KMS-11 (cell line): ENCODE measurements at regions not wholly inside any gene's neighbourhood (a gene's known extent, or its start where the extent isn't known, plus 50 kb on each side); places are given as distances from the start of the nearest gene placed in this dataset.

Experiments used
- H2AFZ ChIP-seq: fragments of 200-600 bp; sonication (generic); 2 replicates; pipeline ENCODE4 v1.6.1; 2016; ENCODE audit warnings: antibody characterized with exemption, mixed run types, low read depth
- H3K27ac ChIP-seq: fragments of 200-600 bp; sonication (generic); 2 replicates; pipeline ENCODE4 v1.6.1; 2016; ENCODE audit warnings: mild to moderate bottlenecking, mixed run types
- H3K27me3 ChIP-seq: fragments of 200-600 bp; sonication (generic); 2 replicates; pipeline ENCODE4 v1.6.1; 2017; ENCODE audit warnings: mild to moderate bottlenecking, low read depth, mixed run types, moderate library complexity; ENCODE audit not compliant: insufficient read depth
- H3K36me3 ChIP-seq: fragments of 200-600 bp; sonication (generic); 2 replicates; pipeline ENCODE4 v1.6.1; 2017; ENCODE audit warnings: mild to moderate bottlenecking, mixed run types; ENCODE audit not compliant: insufficient read depth
- H3K4me1 ChIP-seq: fragments of 200-600 bp; sonication (generic); 2 replicates; pipeline ENCODE4 v1.6.1; 2016; ENCODE audit warnings: mild to moderate bottlenecking, low read depth, mixed run types; ENCODE audit not compliant: poor library complexity, severe bottlenecking
- H3K4me2 ChIP-seq: fragments of 200-600 bp; sonication (generic); 2 replicates; pipeline ENCODE4 v1.7.0; 2016; ENCODE audit warnings: mild to moderate bottlenecking, mixed run types
- H3K4me3 ChIP-seq: fragments of 200-600 bp; sonication (generic); IDR thresholded peaks from 2 replicates; pipeline ENCODE4 v1.6.1; 2017; ENCODE audit warnings: low read depth, low read length, mixed read lengths; ENCODE audit not compliant: insufficient read depth
- H3K79me2 ChIP-seq: fragments of 200-600 bp; sonication (generic); 2 replicates; pipeline ENCODE4 v1.6.1; 2016; ENCODE audit warnings: low read depth, mixed run types; ENCODE audit not compliant: insufficient read depth
- H3K9ac ChIP-seq: fragments of 200-600 bp; sonication (generic); 2 replicates; pipeline ENCODE4 v1.6.1; 2016; ENCODE audit warnings: mild to moderate bottlenecking, mixed run types
- H4K20me1 ChIP-seq: fragments of 200-600 bp; sonication (generic); 2 replicates; pipeline ENCODE4 v1.6.1; 2016; ENCODE audit warnings: mild to moderate bottlenecking, mixed run types; ENCODE audit not compliant: insufficient read depth
- CTCF ChIP-seq: fragments of 200-600 bp; sonication (generic); conservative IDR thresholded peaks from 2 replicates; pipeline ENCODE4 v1.6.1; 2017; ENCODE audit warnings: low read depth, mild to moderate bottlenecking, antibody characterized with exemption, low read length, moderate library complexity, mixed read lengths

- TF ChIP-seq CTCF: no peak
- Histone ChIP-seq H3K4me1 (no peaks in the 10 kb centered on the region), H3K27me3 (peaks cover 35% of the 10 kb centered on the region)
Measured at GRCh38 chr1:2946291-2946690, 75.0 kb upstream of the ACTRT2 start.

DNA sequence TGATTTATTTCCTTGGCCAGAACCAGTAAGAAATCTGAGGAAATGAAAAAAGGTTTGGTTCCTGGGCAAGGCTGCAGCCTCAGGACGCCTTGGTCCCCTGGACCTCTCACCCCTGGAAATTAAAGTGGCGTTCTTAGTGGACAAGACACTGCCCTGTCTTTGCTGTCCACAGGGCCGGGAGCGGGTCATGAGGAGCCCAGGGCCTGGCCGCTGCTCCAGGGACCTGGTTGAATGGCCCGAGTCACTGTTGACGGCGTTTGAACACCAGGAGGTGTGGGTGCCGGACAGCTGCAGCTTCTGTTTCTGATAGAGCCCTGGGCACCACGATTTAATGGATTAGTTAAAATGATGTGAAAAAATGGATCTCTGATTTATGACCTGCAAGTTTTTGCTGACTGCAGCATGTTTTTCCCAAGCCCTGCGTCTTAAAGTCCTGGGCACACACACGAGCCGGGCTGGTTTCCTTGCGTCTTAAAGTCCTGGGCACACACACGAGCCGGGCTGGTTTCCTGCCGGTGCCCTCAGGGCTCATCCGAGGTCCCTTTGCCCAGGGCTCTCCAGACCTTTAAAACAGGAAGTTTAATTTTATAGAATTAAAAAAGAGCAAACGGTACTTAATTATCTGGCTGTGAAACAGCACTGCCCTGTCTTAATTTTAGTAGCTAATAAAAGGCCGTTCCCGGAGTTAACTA is 74.1 kb upstream of the ACTRT2 start:
- H2AFZ ChIP-seq: no peak overlapping the region
- H3K36me3 ChIP-seq: no peaks in the 10 kb centered on the region
- no peak overlapping the region for H3K27ac ChIP-seq
- H3K4me3 ChIP-seq: no peak overlapping the region
- no peak overlapping the region for H3K9ac ChIP-seq
- no peak for TF ChIP-seq CTCF
- H4K20me1 ChIP-seq: no peaks in the 10 kb centered on the region
- no peaks in the 10 kb centered on the region for H3K4me1 ChIP-seq
- H3K27me3 ChIP-seq: peaks cover 40% of the 10 kb centered on the region
- no peak overlapping the region for H3K4me2 ChIP-seq
- H3K79me2 ChIP-seq: no peaks in the 10 kb centered on the region

More at GRCh38 chr1:2946291-2946690, 75.0 kb upstream of the ACTRT2 start:
- Histone ChIP-seq H3K79me2 (no peaks in the 10 kb centered on the region), H4K20me1 (no peaks in the 10 kb centered on the region), H2AFZ (no peak overlapping the region), H3K27ac (no peak overlapping the region), H3K4me2 (no peak overlapping the region), H3K4me3 (no peak overlapping the region), H3K9ac (no peak overlapping the region), H3K36me3 (no peaks in the 10 kb centered on the region)

GRCh38 chr1:2948001-2948750 is 73.1 kb upstream of the ACTRT2 start:
- Histone ChIP-seq H4K20me1 (no peaks in the 10 kb centered on the region), H3K4me3 (no peak overlapping the region), H3K27me3 (peaks cover 45% of the 10 kb centered on the region), H3K4me2 (no peak overlapping the region), H3K4me1 (no peaks in the 10 kb centered on the region), H3K27ac (no peak overlapping the region), H3K9ac (no peak overlapping the region), H3K79me2 (no peaks in the 10 kb centered on the region), H3K36me3 (no peaks in the 10 kb centered on the region), H2AFZ (no peak overlapping the region)
- no peak for TF ChIP-seq CTCF

GRCh38 chr1:2948751-2949680 is 72.3 kb upstream of the ACTRT2 start:
- Histone ChIP-seq H3K4me2 (no peak overlapping the region), H3K27me3 (peaks cover 47% of the 10 kb centered on the region)

More at GRCh38 chr1:2948751-2949680, 72.3 kb upstream of the ACTRT2 start:
- H3K9ac ChIP-seq: no peak overlapping the region
- H2AFZ ChIP-seq: no peak overlapping the region
- H4K20me1 ChIP-seq: no peaks in the 10 kb centered on the region
- H3K4me3 ChIP-seq: no peak overlapping the region
- TF ChIP-seq CTCF: no peak
- H3K79me2 ChIP-seq: no peaks in the 10 kb centered on the region
- H3K4me1 ChIP-seq: no peaks in the 10 kb centered on the region
- H3K36me3 ChIP-seq: no peaks in the 10 kb centered on the region
- H3K27ac ChIP-seq: no peak overlapping the region
